Fibroblast of lung (primary cell): ENCODE measurements at regions not wholly inside any gene's neighbourhood (a gene's known extent, or its start where the extent isn't known, plus 50 kb on each side); places are given as distances from the start of the nearest gene placed in this dataset.

ENCODE experiments used
- EZH2 ChIP-seq: IDR thresholded peaks from 2 replicates; pipeline ENCODE4 v1.5.1; 2012; ENCODE audit warnings: low read length, control low read depth, mild to moderate bottlenecking; ENCODE audit errors: missing control alignments
- TF ChIP-seq, protein P1 (sequence below), 2 donors: IDR thresholded peaks in 1 of 2; conservative IDR thresholded peaks in 1 of 2; 1 replicate in 1 of 2; 2 replicates in 1 of 2; pipeline ENCODE4 v1.5.1; 2011 to 2012; ENCODE audit warnings: low read length in 2 of 2, control low read depth in 1 of 2, inconsistent platforms in 1 of 2, low read depth in 1 of 2, mild to moderate bottlenecking in 1 of 2

DNA sequence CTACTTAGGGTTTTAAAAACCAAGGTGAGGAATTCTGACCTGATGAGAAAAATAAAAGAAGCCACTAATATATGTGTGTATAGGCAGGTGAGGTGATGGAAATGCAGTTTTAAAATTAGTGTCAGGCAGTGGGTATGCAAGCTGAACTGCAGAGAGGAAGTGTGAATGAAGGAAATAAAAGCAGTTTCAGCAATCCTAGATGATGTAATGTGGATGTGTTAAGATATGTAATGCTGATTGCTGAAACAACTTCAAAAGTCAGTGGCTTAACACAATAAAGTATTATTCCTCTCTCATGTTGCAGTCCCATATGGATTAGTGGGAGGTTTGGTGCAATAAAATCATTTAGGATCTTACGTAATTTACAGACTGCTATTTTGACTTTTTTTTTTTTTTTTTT lies 119.9 kb upstream of the ASCC3 start:
- TF ChIP-seq, protein P1, sequence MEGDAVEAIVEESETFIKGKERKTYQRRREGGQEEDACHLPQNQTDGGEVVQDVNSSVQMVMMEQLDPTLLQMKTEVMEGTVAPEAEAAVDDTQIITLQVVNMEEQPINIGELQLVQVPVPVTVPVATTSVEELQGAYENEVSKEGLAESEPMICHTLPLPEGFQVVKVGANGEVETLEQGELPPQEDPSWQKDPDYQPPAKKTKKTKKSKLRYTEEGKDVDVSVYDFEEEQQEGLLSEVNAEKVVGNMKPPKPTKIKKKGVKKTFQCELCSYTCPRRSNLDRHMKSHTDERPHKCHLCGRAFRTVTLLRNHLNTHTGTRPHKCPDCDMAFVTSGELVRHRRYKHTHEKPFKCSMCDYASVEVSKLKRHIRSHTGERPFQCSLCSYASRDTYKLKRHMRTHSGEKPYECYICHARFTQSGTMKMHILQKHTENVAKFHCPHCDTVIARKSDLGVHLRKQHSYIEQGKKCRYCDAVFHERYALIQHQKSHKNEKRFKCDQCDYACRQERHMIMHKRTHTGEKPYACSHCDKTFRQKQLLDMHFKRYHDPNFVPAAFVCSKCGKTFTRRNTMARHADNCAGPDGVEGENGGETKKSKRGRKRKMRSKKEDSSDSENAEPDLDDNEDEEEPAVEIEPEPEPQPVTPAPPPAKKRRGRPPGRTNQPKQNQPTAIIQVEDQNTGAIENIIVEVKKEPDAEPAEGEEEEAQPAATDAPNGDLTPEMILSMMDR (conservative IDR thresholded peaks at IDR 0.05 in 1 of 2, IDR thresholded peaks at IDR 0.05 in 1 of 2; ENCODE audit: low read depth in 1 of 2, low read length in 2 of 2), result no peak
- no peak for TF ChIP-seq EZH2
